GM12878 (cell line): ENCODE measurements at regions not wholly inside any gene's neighbourhood (a gene's known extent, or its start where the extent isn't known, plus 50 kb on each side); places are given as distances from the start of the nearest gene placed in this dataset.

Source experiments
- ATAC-seq: fragments of 200-7000 bp; cut with Tn5 transposase; 3 replicates; pipeline ENCODE4 v1.9.1; 2020; ENCODE audit warnings: mild to moderate bottlenecking, moderate library complexity
- BruUV-seq: library from RNA; stranded (reverse); fragments of 400-500 nt; replicated peaks from 2 replicates; lab custom pipeline; 2021; lab: Mats Ljungman, UMichigan
- CTCF ChIA-PET: fragments of 300-600 bp; sonication (Branson Sonifier 250); formaldehyde crosslinking; extraction: SDS; loops from one replicate; lab custom pipeline; 2021; ENCODE audit warnings: inconsistent platforms; lab: Yijun Ruan, JAX
- POLR2A ChIA-PET: fragments of 350-600 bp; formaldehyde crosslinking; extraction: SDS; loops from one replicate; lab custom pipeline; 2021; ENCODE audit warnings: inconsistent platforms; lab: Charles Lee
- RAD21 ChIA-PET: fragments of 300-600 bp; sonication (Branson Sonifier 250); formaldehyde crosslinking; loops from one replicate; lab custom pipeline; 2023; ENCODE audit warnings: antibody characterized with exemption; ENCODE audit not compliant: unreplicated experiment; lab: Charles Lee
- SMC1A ChIA-PET: fragments of 300-600 bp; sonication (Branson Sonifier 250); formaldehyde crosslinking; loops from one replicate; lab custom pipeline; 2023; ENCODE audit not compliant: unreplicated experiment, uncharacterized antibody; lab: Charles Lee
- DNase-seq: peaks from one replicate; pipeline ENCODE4 v3.0.0-alpha.2; 2011; ENCODE audit warnings: low read depth, low spot score
- FAIRE-seq: peaks from 3 replicates; lab custom pipeline; 2011; peaks lifted over from hg19 to GRCh38; lab: Jason Lieb, UNC
- H2AFZ ChIP-seq: 2 replicates; pipeline ENCODE4 v1.6.0; 2011; ENCODE audit warnings: low read depth, low read length, control low read depth; ENCODE audit not compliant: control insufficient read depth
- H3K27ac ChIP-seq: 2 replicates; pipeline ENCODE4 v1.5.1; 2011; ENCODE audit warnings: control low read depth; ENCODE audit not compliant: control insufficient read depth, insufficient read depth
- H3K27me3 ChIP-seq, 2 experiments: replicated peaks in 1 of 2; 2 replicates each; pipeline versions ENCODE4 v1.6.0 to v1.6.1; 2011; ENCODE audit warnings: low read length in 1 of 2; ENCODE audit not compliant: control insufficient read depth in 2 of 2, insufficient read depth in 2 of 2
- H3K36me3 ChIP-seq, 2 experiments: 2 replicates each; pipeline ENCODE4 v1.5.1; 2011; ENCODE audit warnings: low read length in 1 of 2; ENCODE audit not compliant: control insufficient read depth in 2 of 2, insufficient read depth in 2 of 2
- H3K4me1 ChIP-seq: 2 replicates; pipeline ENCODE4 v1.6.1; 2011; ENCODE audit warnings: mild to moderate bottlenecking, low read length, moderate library complexity, mixed read lengths; ENCODE audit not compliant: control insufficient read depth, insufficient read depth
- H3K4me2 ChIP-seq: 2 replicates; pipeline ENCODE4 v1.6.0; 2011; ENCODE audit warnings: control low read depth; ENCODE audit not compliant: control insufficient read depth, insufficient read depth
- H3K4me3 ChIP-seq: fragments of 200-600 bp; sonication (generic); 2 replicates; pipeline ENCODE4 v1.5.1; 2016
- H3K79me2 ChIP-seq: 2 replicates; pipeline ENCODE4 v1.6.0; 2011; ENCODE audit warnings: low read length; ENCODE audit not compliant: control insufficient read depth, insufficient read depth
- H3K9ac ChIP-seq: 2 replicates; pipeline ENCODE4 v1.8.0; 2011; ENCODE audit warnings: low read length, control low read depth, mixed read lengths; ENCODE audit not compliant: control insufficient read depth, insufficient read depth
- H3K9me3 ChIP-seq: replicated peaks from 3 replicates; pipeline ENCODE4 v1.5.1; 2011; ENCODE audit warnings: mild to moderate bottlenecking, low read length; ENCODE audit not compliant: control insufficient read depth, insufficient read depth
- H4K20me1 ChIP-seq: 2 replicates; pipeline ENCODE4 v1.6.0; 2011; ENCODE audit not compliant: control insufficient read depth, insufficient read depth
- GABPA ChIP-seq: IDR thresholded peaks from 2 replicates; pipeline ENCODE4 v1.6.1; 2014; ENCODE audit warnings: antibody characterized with exemption, low read depth, mild to moderate bottlenecking, inconsistent platforms
- IKZF2 ChIP-seq, 2 experiments: fragments of 450-650 bp; IDR thresholded peaks; 2 replicates each; pipeline ENCODE4 v1.6.1; 2017; ENCODE audit warnings: mild to moderate bottlenecking in 2 of 2, moderate library complexity in 2 of 2
- KDM1A ChIP-seq: fragments of 200-600 bp; sonication (generic); IDR thresholded peaks from 2 replicates; pipeline ENCODE4 v1.6.1; 2016; ENCODE audit warnings: borderline replicate concordance
- MTA3 ChIP-seq: IDR thresholded peaks from 2 replicates; pipeline ENCODE4 v1.6.1; 2012; ENCODE audit warnings: low read length, inconsistent platforms, borderline replicate concordance
- NRF1 ChIP-seq: conservative IDR thresholded peaks from 2 replicates; pipeline ENCODE4 v1.6.1; 2011; ENCODE audit warnings: mild to moderate bottlenecking, low read depth, low read length, improper control_type of control experiment
- POU2F2 ChIP-seq: IDR thresholded peaks from 3 replicates; pipeline ENCODE4 v1.6.1; 2011; ENCODE audit warnings: low read depth, mild to moderate bottlenecking, low read length, borderline replicate concordance
- SMAD1 ChIP-seq: fragments of 450-650 bp; IDR thresholded peaks from 2 replicates; pipeline ENCODE4 v1.6.1; 2018; ENCODE audit warnings: mild to moderate bottlenecking, low read depth; ENCODE audit not compliant: partially characterized antibody
- SMAD5 ChIP-seq: IDR thresholded peaks from 2 replicates; pipeline ENCODE4 v1.6.1; 2016; ENCODE audit warnings: antibody characterized with exemption, low read depth
- TAF1 ChIP-seq: IDR thresholded peaks from 2 replicates; pipeline ENCODE4 v1.6.1; 2011; ENCODE audit warnings: mild to moderate bottlenecking, low read depth, low read length, borderline replicate concordance
- WRNIP1 ChIP-seq: IDR thresholded peaks from 2 replicates; pipeline ENCODE4 v1.6.1; 2011; ENCODE audit warnings: low read depth, low read length, improper control_type of control experiment, borderline replicate concordance
- WGBS: methylation state at CpG from one replicate; pipeline ENCODE4 v1.1.6; 2016; ENCODE audit warnings: low lambda C conversion rate; ENCODE audit not compliant: insufficient replicate concordance, insufficient coverage; ENCODE audit errors: missing lambda C conversion rate; 5-methylcytosine and 5-hydroxymethylcytosine counted together
- in situ Hi-C: fragments of 300-500 bp; cut with MboI; formaldehyde crosslinking; loops from 9 replicates; pipeline ENCODE4 v1.14.3; 2018; ENCODE audit warnings: mixed read lengths
- intact Hi-C: fragments of 100-400 bp; cut with micrococcal nuclease; formaldehyde crosslinking; loops from one replicate; pipeline ENCODE4 v1.14.2; 2022; ENCODE audit not compliant: unreplicated experiment
- TF ChIP-seq, protein P1 (sequence below): fragments of 450-650 bp; formaldehyde crosslinking; IDR thresholded peaks from 2 replicates; pipeline ENCODE4 v1.4.0; 2022; ENCODE audit warnings: mild to moderate bottlenecking, moderate library complexity
- TF ChIP-seq, protein P2 (sequence below): fragments of 450-650 bp; IDR thresholded peaks from 2 replicates; pipeline ENCODE4 v1.6.1; 2017; ENCODE audit warnings: borderline replicate concordance
- TF ChIP-seq, protein P3 (sequence below): IDR thresholded peaks from 2 replicates; pipeline ENCODE4 v1.6.1; 2011; ENCODE audit warnings: borderline replicate concordance, low read depth, mild to moderate bottlenecking, moderate library complexity, low read length; ENCODE audit not compliant: insufficient read depth, poor library complexity, severe bottlenecking

DNA sequence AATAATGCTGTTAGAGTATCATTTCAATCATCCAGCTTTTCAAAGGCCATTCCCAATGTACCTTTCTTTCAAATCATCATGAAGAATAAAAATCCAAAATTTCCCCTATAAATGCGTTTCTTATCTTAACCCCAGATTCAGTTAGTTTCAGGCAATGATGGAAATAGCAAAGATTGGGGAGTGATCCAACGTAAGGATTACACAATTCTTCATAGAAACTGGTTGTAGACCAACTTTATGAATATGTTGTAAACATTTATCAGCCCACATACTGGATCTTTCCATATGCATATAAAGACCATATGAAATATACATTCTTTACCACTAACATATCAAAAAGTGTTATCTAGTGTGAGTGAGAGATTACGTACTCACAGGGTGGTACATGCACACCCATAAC, 92.7 kb downstream of the ZC3H11B start:
- Histone ChIP-seq H2AFZ (no peak overlapping the region), H3K36me3 (no peaks in the 10 kb centered on the region), H3K79me2 (no peaks in the 10 kb centered on the region), H4K20me1 (no peaks in the 10 kb centered on the region), H3K4me1 (no peaks in the 10 kb centered on the region), H3K4me2 (no peak overlapping the region), H3K9ac (no peak overlapping the region), H3K9me3 (no peaks in the 10 kb centered on the region; the same call in 2 of the 3 replicates), H3K27me3 (no peaks in the 10 kb centered on the region), H3K4me3 (no peak overlapping the region), H3K27ac (no peak overlapping the region)
- FAIRE-seq (no peak), DNase-seq (no peak), ATAC-seq (no peak)
- no TSS peak for BruUV-seq
- in situ Hi-C loops (no loop called here), intact Hi-C loops (no loop called here)
- ChIA-PET POLR2A (no interaction called here), RAD21 (no interaction called here), SMC1A (no interaction called here), CTCF (no interaction called here)
- 51% methylated on average over 3 of the region's 3 CpGs for WGBS
- no peak for TF ChIP-seq MTA3
- TF ChIP-seq, protein P1, sequence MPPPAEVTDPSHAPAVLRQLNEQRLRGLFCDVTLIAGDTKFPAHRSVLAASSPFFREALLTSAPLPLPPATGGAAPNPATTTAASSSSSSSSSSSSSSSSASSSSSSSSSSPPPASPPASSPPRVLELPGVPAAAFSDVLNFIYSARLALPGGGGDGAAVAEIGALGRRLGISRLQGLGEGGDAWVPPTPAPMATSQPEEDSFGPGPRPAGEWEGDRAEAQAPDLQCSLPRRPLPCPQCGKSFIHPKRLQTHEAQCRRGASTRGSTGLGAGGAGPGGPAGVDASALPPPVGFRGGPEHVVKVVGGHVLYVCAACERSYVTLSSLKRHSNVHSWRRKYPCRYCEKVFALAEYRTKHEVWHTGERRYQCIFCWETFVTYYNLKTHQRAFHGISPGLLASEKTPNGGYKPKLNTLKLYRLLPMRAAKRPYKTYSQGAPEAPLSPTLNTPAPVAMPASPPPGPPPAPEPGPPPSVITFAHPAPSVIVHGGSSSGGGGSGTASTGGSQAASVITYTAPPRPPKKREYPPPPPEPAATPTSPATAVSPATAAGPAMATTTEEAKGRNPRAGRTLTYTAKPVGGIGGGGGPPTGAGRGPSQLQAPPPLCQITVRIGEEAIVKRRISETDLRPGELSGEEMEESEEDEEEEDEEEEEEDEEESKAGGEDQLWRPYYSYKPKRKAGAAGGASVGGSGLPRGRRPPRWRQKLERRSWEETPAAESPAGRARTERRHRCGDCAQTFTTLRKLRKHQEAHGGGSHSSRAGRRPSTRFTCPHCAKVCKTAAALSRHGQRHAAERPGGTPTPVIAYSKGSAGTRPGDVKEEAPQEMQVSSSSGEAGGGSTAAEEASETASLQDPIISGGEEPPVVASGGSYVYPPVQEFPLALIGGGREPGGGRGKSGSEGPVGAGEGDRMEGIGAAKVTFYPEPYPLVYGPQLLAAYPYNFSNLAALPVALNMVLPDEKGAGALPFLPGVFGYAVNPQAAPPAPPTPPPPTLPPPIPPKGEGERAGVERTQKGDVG (CRISPR knock-in tag): no peak
- no peak for TF ChIP-seq TAF1
- TF ChIP-seq SMAD5: no peak
- TF ChIP-seq GABPA: no peak
- TF ChIP-seq POU2F2: no peak
- no peak for TF ChIP-seq NRF1
- TF ChIP-seq WRNIP1: no peak
- TF ChIP-seq SMAD1: no peak
- TF ChIP-seq, protein P2, sequence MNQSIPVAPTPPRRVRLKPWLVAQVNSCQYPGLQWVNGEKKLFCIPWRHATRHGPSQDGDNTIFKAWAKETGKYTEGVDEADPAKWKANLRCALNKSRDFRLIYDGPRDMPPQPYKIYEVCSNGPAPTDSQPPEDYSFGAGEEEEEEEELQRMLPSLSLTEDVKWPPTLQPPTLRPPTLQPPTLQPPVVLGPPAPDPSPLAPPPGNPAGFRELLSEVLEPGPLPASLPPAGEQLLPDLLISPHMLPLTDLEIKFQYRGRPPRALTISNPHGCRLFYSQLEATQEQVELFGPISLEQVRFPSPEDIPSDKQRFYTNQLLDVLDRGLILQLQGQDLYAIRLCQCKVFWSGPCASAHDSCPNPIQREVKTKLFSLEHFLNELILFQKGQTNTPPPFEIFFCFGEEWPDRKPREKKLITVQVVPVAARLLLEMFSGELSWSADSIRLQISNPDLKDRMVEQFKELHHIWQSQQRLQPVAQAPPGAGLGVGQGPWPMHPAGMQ: no peak
- TF ChIP-seq, protein P3, sequence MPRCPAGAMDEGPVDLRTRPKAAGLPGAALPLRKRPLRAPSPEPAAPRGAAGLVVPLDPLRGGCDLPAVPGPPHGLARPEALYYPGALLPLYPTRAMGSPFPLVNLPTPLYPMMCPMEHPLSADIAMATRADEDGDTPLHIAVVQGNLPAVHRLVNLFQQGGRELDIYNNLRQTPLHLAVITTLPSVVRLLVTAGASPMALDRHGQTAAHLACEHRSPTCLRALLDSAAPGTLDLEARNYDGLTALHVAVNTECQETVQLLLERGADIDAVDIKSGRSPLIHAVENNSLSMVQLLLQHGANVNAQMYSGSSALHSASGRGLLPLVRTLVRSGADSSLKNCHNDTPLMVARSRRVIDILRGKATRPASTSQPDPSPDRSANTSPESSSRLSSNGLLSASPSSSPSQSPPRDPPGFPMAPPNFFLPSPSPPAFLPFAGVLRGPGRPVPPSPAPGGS: no peak
- TF ChIP-seq KDM1A: no peak
- TF ChIP-seq IKZF2 (IDR thresholded peaks at IDR 0.05): no peak
